Fibroblast of villous mesenchyme (primary cell): ENCODE measurements at regions not wholly inside any gene's neighbourhood (a gene's known extent, or its start where the extent isn't known, plus 50 kb on each side); places are given as distances from the start of the nearest gene placed in this dataset.

Experiments used
- DNase-seq: peaks from one replicate; pipeline ENCODE4 v3.0.0-alpha.2; 2010; ENCODE audit warnings: low read depth
- H3K4me3 ChIP-seq: 2 replicates; pipeline ENCODE4 v1.5.1; 2011; ENCODE audit warnings: low read depth, mild to moderate bottlenecking, low read length
- TF ChIP-seq, protein P1 (sequence below): IDR thresholded peaks from 2 replicates; pipeline ENCODE4 v1.5.1; 2012; ENCODE audit warnings: low read depth, mild to moderate bottlenecking, low read length; ENCODE audit not compliant: insufficient read depth

DNA sequence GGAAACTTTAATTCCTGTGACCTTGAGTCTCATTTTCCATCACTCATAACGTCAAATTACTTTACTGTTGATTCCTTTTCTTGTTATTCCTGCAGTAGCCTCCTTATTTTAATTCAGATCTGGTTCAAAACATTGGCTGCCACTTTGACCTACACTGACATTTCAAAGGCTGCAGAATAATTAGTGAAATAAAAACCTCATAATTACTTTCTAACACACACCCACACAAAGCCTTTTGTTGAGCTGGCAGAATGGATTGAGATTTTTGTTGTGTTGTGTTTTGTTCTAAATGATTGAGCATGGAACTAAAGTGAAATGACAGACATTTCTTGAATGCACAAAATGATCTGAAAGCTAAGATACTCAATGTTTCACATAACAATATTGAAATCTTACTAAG lies 507.5 kb upstream of the STXBP6 start:
- DNase-seq, result no peak
- TF ChIP-seq, protein P1, sequence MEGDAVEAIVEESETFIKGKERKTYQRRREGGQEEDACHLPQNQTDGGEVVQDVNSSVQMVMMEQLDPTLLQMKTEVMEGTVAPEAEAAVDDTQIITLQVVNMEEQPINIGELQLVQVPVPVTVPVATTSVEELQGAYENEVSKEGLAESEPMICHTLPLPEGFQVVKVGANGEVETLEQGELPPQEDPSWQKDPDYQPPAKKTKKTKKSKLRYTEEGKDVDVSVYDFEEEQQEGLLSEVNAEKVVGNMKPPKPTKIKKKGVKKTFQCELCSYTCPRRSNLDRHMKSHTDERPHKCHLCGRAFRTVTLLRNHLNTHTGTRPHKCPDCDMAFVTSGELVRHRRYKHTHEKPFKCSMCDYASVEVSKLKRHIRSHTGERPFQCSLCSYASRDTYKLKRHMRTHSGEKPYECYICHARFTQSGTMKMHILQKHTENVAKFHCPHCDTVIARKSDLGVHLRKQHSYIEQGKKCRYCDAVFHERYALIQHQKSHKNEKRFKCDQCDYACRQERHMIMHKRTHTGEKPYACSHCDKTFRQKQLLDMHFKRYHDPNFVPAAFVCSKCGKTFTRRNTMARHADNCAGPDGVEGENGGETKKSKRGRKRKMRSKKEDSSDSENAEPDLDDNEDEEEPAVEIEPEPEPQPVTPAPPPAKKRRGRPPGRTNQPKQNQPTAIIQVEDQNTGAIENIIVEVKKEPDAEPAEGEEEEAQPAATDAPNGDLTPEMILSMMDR, result no peak
- no peak overlapping the region for H3K4me3 ChIP-seq

DNA sequence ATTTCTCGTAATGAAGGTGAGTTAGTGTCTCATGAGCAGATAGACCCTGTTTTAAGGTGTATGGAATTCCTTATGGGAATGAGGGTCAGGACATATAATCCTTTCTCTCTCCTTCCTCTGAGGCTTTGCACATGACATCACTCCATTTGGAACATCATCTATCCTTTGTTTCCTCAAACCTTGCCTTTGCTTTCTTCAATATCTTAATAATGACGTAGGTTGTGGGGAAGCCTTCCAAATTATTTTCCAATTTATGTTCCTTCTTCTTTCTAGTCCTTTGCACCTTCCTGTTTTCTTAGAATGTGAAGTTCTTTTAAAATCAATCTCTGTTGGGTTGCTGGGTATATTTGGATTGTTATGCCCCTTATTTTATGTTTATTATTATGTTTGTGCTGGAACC lies 502.9 kb upstream of the STXBP6 start:
- TF ChIP-seq, protein P1, result no peak
- no peak overlapping the region for H3K4me3 ChIP-seq
- DNase-seq, result no peak

DNA sequence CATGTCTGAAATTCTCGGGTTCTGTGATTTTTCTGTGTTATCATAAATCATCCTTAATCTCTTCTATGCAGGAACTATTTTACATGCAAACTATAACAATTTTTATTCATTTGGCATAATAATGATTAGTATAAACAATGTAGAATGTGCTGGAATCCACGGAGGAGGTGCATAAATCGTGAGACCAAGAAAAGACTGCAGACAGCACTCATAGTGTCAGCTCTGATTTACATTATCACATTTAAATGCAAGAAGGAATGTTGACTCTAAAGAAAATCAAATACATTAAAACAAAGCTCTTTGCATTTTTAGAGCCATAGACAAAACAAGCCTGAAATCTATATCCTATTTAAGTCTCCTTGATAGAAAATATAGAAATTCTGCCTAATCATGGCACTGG lies 501.7 kb upstream of the STXBP6 start:
- TF ChIP-seq, protein P1, result no peak
- H3K4me3 ChIP-seq, result no peak overlapping the region
- DNase-seq, result no peak

DNA sequence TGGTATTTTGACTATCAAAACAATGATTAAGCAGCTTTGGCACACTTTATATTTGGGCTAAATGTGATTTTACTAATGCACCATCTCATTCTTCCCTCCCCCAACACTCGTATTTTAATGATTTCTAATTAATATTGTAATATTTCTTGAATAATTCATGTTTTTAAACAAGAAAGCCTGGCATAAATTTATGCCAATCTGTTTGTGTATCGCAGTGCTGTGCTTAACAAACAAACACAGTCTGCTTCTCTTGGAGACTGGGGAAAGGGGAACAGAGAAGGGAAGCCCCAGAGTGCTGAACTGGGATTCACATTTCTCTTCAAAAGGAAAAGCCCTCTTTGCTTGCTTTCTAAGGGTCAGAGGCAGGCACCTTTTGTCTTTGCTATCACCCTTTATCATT lies 496.9 kb upstream of the STXBP6 start:
- H3K4me3 ChIP-seq, result no peak overlapping the region
- no peak for DNase-seq
- TF ChIP-seq, protein P1, result no peak

DNA sequence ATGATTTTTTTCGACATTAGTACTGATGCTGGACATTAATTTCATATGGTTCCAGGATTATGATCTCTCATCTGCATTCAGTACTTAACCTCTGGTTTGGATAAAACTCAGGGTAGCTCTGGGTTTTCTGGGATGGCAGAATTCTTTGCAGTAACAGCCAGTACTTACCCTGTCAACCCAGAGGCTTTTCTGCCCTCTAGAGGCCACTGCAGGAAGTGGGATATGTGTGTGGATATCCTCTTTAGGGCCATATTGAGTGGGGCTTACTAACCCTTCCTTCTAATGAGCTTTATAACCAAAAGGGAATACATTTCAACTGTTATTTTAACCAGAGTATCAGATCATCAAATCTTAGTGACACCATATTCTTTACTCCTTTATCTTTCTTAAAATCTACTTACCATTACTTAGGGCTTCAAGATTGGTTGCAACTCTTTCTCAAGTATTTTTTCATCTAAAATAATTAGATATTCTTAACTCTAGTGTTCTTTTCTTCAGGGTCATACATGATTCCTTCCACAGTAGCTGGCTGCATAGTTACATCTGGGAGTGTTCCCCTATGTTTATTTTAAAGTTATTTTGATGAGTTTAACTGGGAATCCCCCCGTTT lies 488.0 kb upstream of the STXBP6 start:
- TF ChIP-seq, protein P1, result no peak
- H3K4me3 ChIP-seq, result no peak overlapping the region
- DNase-seq, result no peak

DNA sequence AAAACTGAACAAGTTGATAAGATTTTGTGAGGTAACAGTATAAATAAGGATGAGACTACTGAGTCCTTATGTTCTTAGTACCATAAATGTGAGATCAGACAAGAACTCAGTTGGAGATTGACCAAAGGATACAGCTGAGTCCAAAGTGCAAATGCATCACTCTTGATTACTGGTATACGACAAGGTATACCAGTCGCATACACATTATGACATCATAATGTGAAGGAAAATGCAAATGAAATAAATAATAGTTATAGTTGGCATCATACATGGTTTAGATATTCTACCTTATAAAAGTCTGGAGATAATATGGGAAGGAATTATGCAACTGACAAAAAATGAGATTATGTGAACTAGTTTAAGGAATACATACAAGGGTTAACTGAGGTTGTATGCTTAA lies 476.3 kb upstream of the STXBP6 start:
- H3K4me3 ChIP-seq, result no peak overlapping the region

DNA sequence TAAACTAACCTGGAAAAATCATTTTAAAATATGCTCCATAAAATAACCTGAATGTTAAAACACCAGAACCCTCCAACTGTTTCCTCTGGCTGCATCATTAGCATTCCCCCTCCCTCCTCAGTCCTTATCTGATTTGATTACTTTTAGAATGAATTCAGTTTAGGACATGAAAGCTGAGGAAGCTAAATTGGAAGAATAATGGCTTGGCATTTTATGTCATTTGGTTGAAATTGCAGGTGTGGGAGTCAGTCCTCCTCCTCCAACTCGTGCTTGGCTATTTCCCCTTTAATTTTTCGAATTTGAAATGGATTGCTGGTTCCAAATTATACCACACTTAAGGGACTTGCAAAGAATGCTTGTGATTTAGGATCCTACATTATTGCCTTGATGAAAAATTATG lies 473.0 kb upstream of the STXBP6 start:
- H3K4me3 ChIP-seq, result no peak overlapping the region
- TF ChIP-seq, protein P1, result no peak

More for the DNA sequence above, 476.3 kb upstream of the STXBP6 start:
- no peak for DNase-seq
- TF ChIP-seq, protein P1, result no peak

More for the DNA sequence above, 473.0 kb upstream of the STXBP6 start:
- no peak for DNase-seq
